SK-N-SH (cell line): ENCODE measurements at regions not wholly inside any gene's neighbourhood (a gene's known extent, or its start where the extent isn't known, plus 50 kb on each side); places are given as distances from the start of the nearest gene placed in this dataset.

Experiments
- CTCF ChIA-PET: fragments of 300-600, 350-600 bp; formaldehyde crosslinking; extraction: SDS; loops from one replicate; lab custom pipeline; 2021; lab: Yijun Ruan, JAX
- POLR2A ChIA-PET: fragments of 350-600 bp; sonication (Branson Sonifier 250); formaldehyde crosslinking; extraction: SDS; loops from one replicate; lab custom pipeline; 2020; ENCODE audit warnings: antibody characterized with exemption, inconsistent platforms; lab: Yijun Ruan, JAX
- DNase-seq: peaks from one replicate; pipeline ENCODE4 v3.0.0; 2012
- H2AFZ ChIP-seq: fragments of 200-600 bp; sonication (generic); 2 replicates; pipeline ENCODE4 v1.8.1; 2016; ENCODE audit warnings: antibody characterized with exemption, mild to moderate bottlenecking, low read depth
- H3F3A ChIP-seq: fragments of 200-600 bp; sonication (generic); replicated peaks from 2 replicates; pipeline ENCODE3; 2016; ENCODE audit warnings: antibody characterized with exemption, mild to moderate bottlenecking; ENCODE audit not compliant: insufficient read depth
- H3K27ac ChIP-seq, 2 experiments: fragments of 200-500 bp in 1 of 2; fragments of 200-600 bp in 1 of 2; sonication (Bioruptor generic) in 1 of 2; sonication (generic), shearing (Covaris generic) in 1 of 2; 2 replicates each; pipeline versions ENCODE4 v1.5.1 to v1.6.1; 2014 to 2016; ENCODE audit warnings: low read depth in 2 of 2, inconsistent platforms in 1 of 2, low read length in 1 of 2, mild to moderate bottlenecking in 1 of 2, mixed read lengths in 1 of 2
- H3K27me3 ChIP-seq: fragments of 200-600 bp; sonication (generic), shearing (Covaris generic); 2 replicates; pipeline ENCODE4 v1.6.1; 2016; ENCODE audit warnings: mixed run types; ENCODE audit not compliant: insufficient read depth
- H3K36me3 ChIP-seq, 2 experiments: fragments of 200-500 bp in 1 of 2; fragments of 200-600 bp in 1 of 2; sonication (Bioruptor generic) in 1 of 2; sonication (generic) in 1 of 2; replicated peaks in 1 of 2; 2 replicates each; pipeline versions ENCODE3 to v1.5.1; 2014 to 2016; ENCODE audit warnings: low read length in 1 of 2, mild to moderate bottlenecking in 1 of 2; ENCODE audit not compliant: insufficient read depth in 2 of 2, control insufficient read depth in 1 of 2
- H3K4me1 ChIP-seq, 2 experiments: fragments of 200-500 bp in 1 of 2; fragments of 200-600 bp in 1 of 2; sonication (Bioruptor generic) in 1 of 2; sonication (generic), shearing (Covaris generic) in 1 of 2; 2 replicates each; pipeline versions ENCODE4 v1.5.1 to v1.6.1; 2014 to 2016; ENCODE audit warnings: low read depth in 1 of 2, low read length in 1 of 2, mixed run types in 1 of 2; ENCODE audit not compliant: insufficient read depth in 2 of 2, control insufficient read depth in 1 of 2
- H3K4me2 ChIP-seq: fragments of 200-600 bp; sonication (generic), shearing (Covaris generic); 2 replicates; pipeline ENCODE4 v1.6.1; 2017; ENCODE audit warnings: mixed run types
- H3K4me3 ChIP-seq, 2 experiments: fragments of 200-500 bp in 1 of 2; fragments of 200-600 bp in 1 of 2; sonication (Bioruptor generic) in 1 of 2; sonication (generic), shearing (Covaris generic) in 1 of 2; 2 replicates each; pipeline versions ENCODE4 v1.5.1 to v1.8.1; 2014 to 2016; ENCODE audit warnings: low read depth in 2 of 2, inconsistent platforms in 1 of 2, low read length in 1 of 2, mild to moderate bottlenecking in 1 of 2, mixed read lengths in 1 of 2, moderate library complexity in 1 of 2
- H3K79me2 ChIP-seq: fragments of 200-600 bp; sonication (generic); 2 replicates; pipeline ENCODE4 v1.8.1; 2017; ENCODE audit warnings: mild to moderate bottlenecking; ENCODE audit not compliant: insufficient read depth
- H3K9ac ChIP-seq: fragments of 200-600 bp; sonication (generic); 2 replicates; pipeline ENCODE4 v1.6.1; 2017; ENCODE audit warnings: mixed run types
- H3K9me2 ChIP-seq: fragments of 200-600 bp; sonication (generic); 2 replicates; pipeline ENCODE4 v1.6.1; 2017; ENCODE audit warnings: mixed run types
- H3K9me3 ChIP-seq: fragments of 200-600 bp; sonication (generic); 2 replicates; pipeline ENCODE4 v1.6.1; 2017; ENCODE audit warnings: mixed run types, mild to moderate bottlenecking, moderate library complexity
- H4K20me1 ChIP-seq: fragments of 200-600 bp; sonication (generic); 2 replicates; pipeline ENCODE4 v1.6.1; 2017; ENCODE audit warnings: mild to moderate bottlenecking, mixed run types; ENCODE audit not compliant: insufficient read depth
- CHD2 ChIP-seq: fragments of 150-350 bp; IDR thresholded peaks from 2 replicates; pipeline ENCODE4 v1.6.1; 2018; ENCODE audit warnings: low read length; ENCODE audit not compliant: partially characterized antibody
- ELF1 ChIP-seq: IDR thresholded peaks from 2 replicates; pipeline ENCODE4 v1.4.0; 2012
- EZH2phosphoT487 ChIP-seq: fragments of 200-600 bp; sonication (generic); IDR thresholded peaks from 2 replicates; pipeline ENCODE4 v1.6.1; 2017; ENCODE audit warnings: low read depth, mixed run types, mild to moderate bottlenecking, antibody characterized with exemption, moderate library complexity, borderline replicate concordance
- FOSL2 ChIP-seq: IDR thresholded peaks from 2 replicates; pipeline ENCODE4 v1.4.0; 2012; ENCODE audit warnings: low read depth, mild to moderate bottlenecking, moderate library complexity, borderline replicate concordance
- GATA2 ChIP-seq: sonication (generic); formaldehyde crosslinking; IDR thresholded peaks from 2 replicates; pipeline ENCODE4 v1.5.0; 2020; ENCODE audit warnings: mild to moderate bottlenecking, missing genetic modification reagents
- IRF3 ChIP-seq: fragments of 150-350 bp; IDR thresholded peaks from 2 replicates; pipeline ENCODE4 v1.6.1; 2016; ENCODE audit warnings: mild to moderate bottlenecking, low read depth, low read length
- MEF2A ChIP-seq: IDR thresholded peaks from 2 replicates; pipeline ENCODE4 v1.4.0; 2012; ENCODE audit warnings: low read depth, borderline replicate concordance
- MXI1 ChIP-seq: IDR thresholded peaks from 2 replicates; pipeline ENCODE4 v1.6.1; 2012; ENCODE audit warnings: mild to moderate bottlenecking, low read depth, low read length, improper control_type of control experiment
- NRF1 ChIP-seq: IDR thresholded peaks from 2 replicates; pipeline ENCODE4 v1.6.1; 2012; ENCODE audit warnings: low read depth, mild to moderate bottlenecking, low read length
- POLR2AphosphoS5 ChIP-seq: IDR thresholded peaks from 2 replicates; pipeline ENCODE4 v1.6.1; 2012; ENCODE audit warnings: low read depth, low read length
- RAD21 ChIP-seq: IDR thresholded peaks from 2 replicates; pipeline ENCODE4 v1.6.1; 2012; ENCODE audit warnings: mild to moderate bottlenecking, low read length
- TAF1 ChIP-seq: IDR thresholded peaks from 2 replicates; pipeline ENCODE4 v1.6.1; 2012; ENCODE audit warnings: low read depth, mild to moderate bottlenecking, low read length, moderate library complexity, borderline replicate concordance
- TCF12 ChIP-seq: IDR thresholded peaks from 2 replicates; pipeline ENCODE4 v1.4.0; 2012
- TEAD4 ChIP-seq: IDR thresholded peaks from 2 replicates; pipeline ENCODE4 v1.4.0; 2012; ENCODE audit warnings: mild to moderate bottlenecking, borderline replicate concordance; ENCODE audit not compliant: insufficient read depth
- YY1 ChIP-seq: IDR thresholded peaks from 2 replicates; pipeline ENCODE4 v1.4.0; 2012; ENCODE audit warnings: low read depth, mild to moderate bottlenecking
- WGBS: methylation state at CpG from one replicate; pipeline ENCODE4 v1.1.6; 2017; ENCODE audit warnings: low lambda C conversion rate; 5-methylcytosine and 5-hydroxymethylcytosine counted together
- TF ChIP-seq, protein P1 (sequence below): IDR thresholded peaks from 2 replicates; pipeline ENCODE4 v1.6.1; 2012; ENCODE audit warnings: mild to moderate bottlenecking, low read depth, low read length, moderate library complexity
- TF ChIP-seq, protein P2 (sequence below): IDR thresholded peaks from 2 replicates; pipeline ENCODE4 v1.4.0; 2012; ENCODE audit warnings: low read depth, borderline replicate concordance
- TF ChIP-seq, protein P3 (sequence below): IDR thresholded peaks from 2 replicates; pipeline ENCODE4 v1.4.0; 2012; ENCODE audit warnings: low read depth, borderline replicate concordance

DNA sequence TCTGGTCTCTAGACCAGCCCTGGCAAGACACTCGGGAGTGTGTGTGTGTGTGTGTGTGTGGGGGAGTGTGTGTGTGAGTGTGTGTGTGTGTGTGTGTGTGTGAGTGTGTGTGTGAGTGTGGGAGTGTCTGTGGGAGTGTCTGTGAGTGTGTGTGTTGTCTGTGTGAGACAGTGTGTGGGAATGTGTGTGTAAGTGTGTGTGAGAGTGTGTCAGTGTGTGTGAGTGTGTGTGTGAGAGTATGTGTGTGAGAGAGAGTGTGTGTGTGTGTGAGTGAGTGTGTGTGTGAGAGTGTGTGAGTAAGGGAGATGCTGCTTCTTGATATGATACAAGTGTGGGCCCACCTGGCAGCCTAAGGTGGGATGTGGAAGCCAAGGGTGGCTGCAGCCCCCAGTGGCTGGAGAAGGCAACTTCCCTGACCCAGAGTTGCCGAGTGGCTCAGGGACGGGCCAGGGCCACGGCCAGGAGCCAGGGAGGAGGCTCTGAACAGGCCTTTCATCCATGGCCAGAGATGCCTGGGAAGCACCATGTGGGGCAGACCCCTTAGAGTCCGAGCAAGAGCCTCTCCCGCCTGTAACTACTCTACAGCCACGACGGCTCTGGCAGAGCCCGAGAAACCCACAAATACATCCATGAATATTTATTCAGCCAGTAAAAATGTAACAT, 159.3 kb upstream of the MYCN start:
- no peak overlapping the region for H3K9ac ChIP-seq
- no peaks in the 10 kb centered on the region for H3K9me3 ChIP-seq
- no peak overlapping the region for H2AFZ ChIP-seq
- H3K27me3 ChIP-seq: no peaks in the 10 kb centered on the region
- no peaks in the 10 kb centered on the region for H3K9me2 ChIP-seq
- TF ChIP-seq MEF2A (no peak), NRF1 (no peak), CHD2 (no peak), RAD21 (no peak), TEAD4 (no peak), FOSL2 (no peak), MXI1 (no peak)
- no peak for DNase-seq
- no peak overlapping the region for H3K4me3 ChIP-seq
- CTCF ChIA-PET: interaction anchor here (1.7 kb wide), 1 partner anchor 16 kb away, joined by 3 read pairs; no protein-coding TSS in a partner anchor
- POLR2A ChIA-PET: no interaction called here
- H3K27ac ChIP-seq: no peak overlapping the region
- no peaks in the 10 kb centered on the region for H3K79me2 ChIP-seq
- peaks cover 0 to 3% of the 10 kb centered on the region in 2 experiments; a peak in 1 of 4 replicates for H3K4me1 ChIP-seq
- no peak overlapping the region for H3K4me2 ChIP-seq
- H3F3A ChIP-seq: no peaks in the 10 kb centered on the region
- no peaks in the 10 kb centered on the region for H3K36me3 ChIP-seq
- 65% methylated on average over 8 of the region's 9 CpGs for WGBS
- H4K20me1 ChIP-seq: no peaks in the 10 kb centered on the region

- Histone ChIP-seq H3F3A (no peaks in the 10 kb centered on the region), H4K20me1 (no peaks in the 10 kb centered on the region), H3K27ac (no peak overlapping the region), H3K36me3 (no peaks in the 10 kb centered on the region), H2AFZ (no peak overlapping the region), H3K79me2 (no peaks in the 10 kb centered on the region), H3K9me3 (no peaks in the 10 kb centered on the region), H3K27me3 (no peaks in the 10 kb centered on the region), H3K9ac (no peak overlapping the region), H3K4me2 (no peak overlapping the region), H3K4me3 (no peak overlapping the region), H3K9me2 (no peaks in the 10 kb centered on the region), H3K4me1 (peaks cover 0 to 3% of the 10 kb centered on the region in 2 experiments; a peak in 1 of 4 replicates)
- TF ChIP-seq MXI1: no peak
- no peak for TF ChIP-seq RAD21
- no peak for TF ChIP-seq EZH2phosphoT487
- TF ChIP-seq POLR2AphosphoS5: no peak
- TF ChIP-seq, protein P1, sequence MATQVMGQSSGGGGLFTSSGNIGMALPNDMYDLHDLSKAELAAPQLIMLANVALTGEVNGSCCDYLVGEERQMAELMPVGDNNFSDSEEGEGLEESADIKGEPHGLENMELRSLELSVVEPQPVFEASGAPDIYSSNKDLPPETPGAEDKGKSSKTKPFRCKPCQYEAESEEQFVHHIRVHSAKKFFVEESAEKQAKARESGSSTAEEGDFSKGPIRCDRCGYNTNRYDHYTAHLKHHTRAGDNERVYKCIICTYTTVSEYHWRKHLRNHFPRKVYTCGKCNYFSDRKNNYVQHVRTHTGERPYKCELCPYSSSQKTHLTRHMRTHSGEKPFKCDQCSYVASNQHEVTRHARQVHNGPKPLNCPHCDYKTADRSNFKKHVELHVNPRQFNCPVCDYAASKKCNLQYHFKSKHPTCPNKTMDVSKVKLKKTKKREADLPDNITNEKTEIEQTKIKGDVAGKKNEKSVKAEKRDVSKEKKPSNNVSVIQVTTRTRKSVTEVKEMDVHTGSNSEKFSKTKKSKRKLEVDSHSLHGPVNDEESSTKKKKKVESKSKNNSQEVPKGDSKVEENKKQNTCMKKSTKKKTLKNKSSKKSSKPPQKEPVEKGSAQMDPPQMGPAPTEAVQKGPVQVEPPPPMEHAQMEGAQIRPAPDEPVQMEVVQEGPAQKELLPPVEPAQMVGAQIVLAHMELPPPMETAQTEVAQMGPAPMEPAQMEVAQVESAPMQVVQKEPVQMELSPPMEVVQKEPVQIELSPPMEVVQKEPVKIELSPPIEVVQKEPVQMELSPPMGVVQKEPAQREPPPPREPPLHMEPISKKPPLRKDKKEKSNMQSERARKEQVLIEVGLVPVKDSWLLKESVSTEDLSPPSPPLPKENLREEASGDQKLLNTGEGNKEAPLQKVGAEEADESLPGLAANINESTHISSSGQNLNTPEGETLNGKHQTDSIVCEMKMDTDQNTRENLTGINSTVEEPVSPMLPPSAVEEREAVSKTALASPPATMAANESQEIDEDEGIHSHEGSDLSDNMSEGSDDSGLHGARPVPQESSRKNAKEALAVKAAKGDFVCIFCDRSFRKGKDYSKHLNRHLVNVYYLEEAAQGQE: no peak
- no peak for TF ChIP-seq TCF12
- no peak for TF ChIP-seq TAF1
- TF ChIP-seq GATA2 (CRISPR knock-in tag): no peak
- no peak for TF ChIP-seq YY1
- TF ChIP-seq ELF1: no peak
- no peak for TF ChIP-seq IRF3
- TF ChIP-seq, protein P2, sequence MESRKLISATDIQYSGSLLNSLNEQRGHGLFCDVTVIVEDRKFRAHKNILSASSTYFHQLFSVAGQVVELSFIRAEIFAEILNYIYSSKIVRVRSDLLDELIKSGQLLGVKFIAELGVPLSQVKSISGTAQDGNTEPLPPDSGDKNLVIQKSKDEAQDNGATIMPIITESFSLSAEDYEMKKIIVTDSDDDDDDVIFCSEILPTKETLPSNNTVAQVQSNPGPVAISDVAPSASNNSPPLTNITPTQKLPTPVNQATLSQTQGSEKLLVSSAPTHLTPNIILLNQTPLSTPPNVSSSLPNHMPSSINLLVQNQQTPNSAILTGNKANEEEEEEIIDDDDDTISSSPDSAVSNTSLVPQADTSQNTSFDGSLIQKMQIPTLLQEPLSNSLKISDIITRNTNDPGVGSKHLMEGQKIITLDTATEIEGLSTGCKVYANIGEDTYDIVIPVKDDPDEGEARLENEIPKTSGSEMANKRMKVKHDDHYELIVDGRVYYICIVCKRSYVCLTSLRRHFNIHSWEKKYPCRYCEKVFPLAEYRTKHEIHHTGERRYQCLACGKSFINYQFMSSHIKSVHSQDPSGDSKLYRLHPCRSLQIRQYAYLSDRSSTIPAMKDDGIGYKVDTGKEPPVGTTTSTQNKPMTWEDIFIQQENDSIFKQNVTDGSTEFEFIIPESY: no peak
- no peak for TF ChIP-seq TEAD4
- TF ChIP-seq, protein P3, sequence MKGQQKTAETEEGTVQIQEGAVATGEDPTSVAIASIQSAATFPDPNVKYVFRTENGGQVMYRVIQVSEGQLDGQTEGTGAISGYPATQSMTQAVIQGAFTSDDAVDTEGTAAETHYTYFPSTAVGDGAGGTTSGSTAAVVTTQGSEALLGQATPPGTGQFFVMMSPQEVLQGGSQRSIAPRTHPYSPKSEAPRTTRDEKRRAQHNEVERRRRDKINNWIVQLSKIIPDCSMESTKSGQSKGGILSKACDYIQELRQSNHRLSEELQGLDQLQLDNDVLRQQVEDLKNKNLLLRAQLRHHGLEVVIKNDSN: no peak
- no peak for TF ChIP-seq MEF2A
- DNase-seq: no peak
- CTCF ChIA-PET: interaction anchor here (0.6 to 1.7 kb wide), 4 partner anchors 11 to 93 kb away, joined by 3 to 4 read pairs (median 3); no protein-coding TSS in a partner anchor
- POLR2A ChIA-PET: no interaction called here
- 42% methylated on average over 15 of the region's 16 CpGs for WGBS
Measured at GRCh38 chr2:15782009-15782751, 158.2 kb upstream of the MYCN start.
